ENCODE measurements at regions not wholly inside any gene's neighbourhood (a gene's known extent, or its start where the extent isn't known, plus 50 kb on each side); places are given as distances from the start of the nearest gene placed in this dataset.
"Not testable (repeated sequence)": the region's sequence is repeated elsewhere in the genome, so short reads cannot be mapped to it uniquely, and the experiment has no call there.

DNA sequence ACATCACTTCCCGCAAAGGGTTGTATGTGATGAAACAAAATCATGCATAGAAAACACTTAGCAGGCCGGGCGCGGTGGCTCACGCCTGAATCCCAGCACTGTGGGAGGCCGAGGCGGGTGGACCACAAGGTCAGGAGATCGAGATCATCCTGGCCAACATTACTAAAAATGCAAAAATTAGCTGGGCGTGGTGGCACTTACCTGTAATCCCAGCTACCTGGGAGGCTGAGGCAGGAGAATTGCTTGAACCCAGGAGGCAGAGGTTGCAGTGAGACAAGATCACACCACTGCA lies 265.9 kb downstream of the FAM43A start:
- not testable (repeated sequence) for DNase-seq

DNA sequence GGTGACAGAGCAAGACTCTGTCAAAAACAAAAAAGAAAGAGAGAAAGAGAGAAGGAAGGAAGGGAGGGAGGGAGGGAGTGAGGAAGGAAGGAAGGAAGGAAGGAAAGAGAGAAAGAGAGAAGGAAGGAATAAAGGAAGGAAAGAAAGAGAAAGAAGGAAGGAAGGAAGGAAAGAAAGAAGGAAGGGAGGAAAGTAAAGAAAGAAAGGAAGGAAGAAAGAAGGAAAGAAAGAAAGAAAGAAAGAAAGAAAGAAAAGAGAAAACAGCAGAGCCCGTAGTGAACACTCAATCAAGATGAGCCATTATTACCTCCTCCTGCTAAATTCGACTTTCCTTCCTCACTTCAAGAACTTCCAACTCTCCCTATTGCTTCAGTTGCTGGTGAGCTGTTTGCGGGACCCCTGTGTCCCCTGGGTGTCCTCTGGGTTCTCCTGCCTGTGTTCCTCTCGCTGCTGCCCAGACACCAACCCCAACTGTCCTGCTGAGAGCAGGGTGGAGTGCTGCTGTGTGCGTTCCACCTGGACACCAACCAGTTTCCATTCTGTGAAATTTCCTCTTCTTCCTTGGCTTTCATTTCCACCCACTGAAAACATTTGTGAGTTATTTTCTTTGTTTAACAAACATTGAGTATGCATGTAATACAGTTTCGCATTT lies 266.4 kb downstream of the FAM43A start:
- no peak for DNase-seq

DNA sequence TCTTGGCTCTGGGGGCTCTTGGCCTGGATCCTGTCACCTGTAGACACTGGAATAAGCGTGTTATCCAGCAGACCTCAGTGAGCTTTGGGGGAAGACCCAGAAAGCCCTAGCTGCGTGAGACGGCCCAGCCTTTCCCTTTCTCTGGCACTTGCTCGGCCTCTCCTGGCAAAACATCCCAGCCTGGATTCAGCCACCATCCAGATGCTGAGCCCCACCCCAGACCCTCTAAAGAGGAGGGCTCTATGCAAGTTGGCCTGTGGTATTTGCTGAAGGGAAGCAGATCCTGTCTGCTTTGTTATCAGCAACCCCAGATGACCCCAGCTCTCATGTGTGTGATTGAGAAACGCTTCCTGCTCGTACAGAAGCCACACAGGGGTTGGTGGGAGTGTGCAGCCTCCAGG lies 267.2 kb downstream of the FAM43A start:
- DNase-seq: no peak

DNA sequence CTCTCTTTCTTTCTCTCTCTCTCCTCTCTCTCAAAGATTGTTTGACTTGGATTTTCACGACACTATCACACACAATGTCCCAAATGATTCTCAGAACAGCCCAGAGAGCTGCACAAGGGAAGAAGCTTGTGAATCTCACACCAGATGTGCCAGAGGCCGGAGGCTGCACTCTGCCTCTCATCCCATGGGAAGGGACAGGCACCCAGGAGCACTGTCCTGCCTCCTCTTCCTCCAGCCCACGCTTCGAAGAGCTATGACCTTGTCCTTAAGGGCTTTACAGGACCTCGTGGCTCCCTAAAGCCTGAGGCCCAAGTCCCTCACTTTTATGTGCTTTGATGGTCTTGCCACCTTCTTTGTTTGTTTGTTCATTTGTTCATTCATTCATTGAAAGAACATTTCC lies 267.6 kb downstream of the FAM43A start:
- no peak for DNase-seq

DNA sequence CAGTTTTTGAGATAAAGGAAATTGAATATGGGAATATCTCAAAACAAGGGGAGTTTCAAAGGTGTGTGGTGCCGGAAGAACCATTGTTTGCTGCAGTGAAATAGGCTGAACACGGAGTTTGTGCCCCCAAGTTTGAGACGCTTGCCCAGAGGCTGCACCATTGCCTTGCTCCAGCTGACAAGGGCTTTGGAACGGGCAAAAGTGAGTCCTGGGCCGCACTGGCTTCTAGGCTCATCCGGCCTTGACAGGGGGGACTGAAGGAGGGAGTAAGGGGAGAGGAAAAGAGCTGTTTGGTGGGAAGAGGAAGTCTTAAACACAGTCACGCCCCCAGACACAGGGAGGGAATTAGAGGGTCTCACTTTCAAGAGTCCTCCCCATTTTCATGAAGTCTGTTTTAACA lies 269.9 kb downstream of the FAM43A start:
- DNase-seq: no peak

DNA sequence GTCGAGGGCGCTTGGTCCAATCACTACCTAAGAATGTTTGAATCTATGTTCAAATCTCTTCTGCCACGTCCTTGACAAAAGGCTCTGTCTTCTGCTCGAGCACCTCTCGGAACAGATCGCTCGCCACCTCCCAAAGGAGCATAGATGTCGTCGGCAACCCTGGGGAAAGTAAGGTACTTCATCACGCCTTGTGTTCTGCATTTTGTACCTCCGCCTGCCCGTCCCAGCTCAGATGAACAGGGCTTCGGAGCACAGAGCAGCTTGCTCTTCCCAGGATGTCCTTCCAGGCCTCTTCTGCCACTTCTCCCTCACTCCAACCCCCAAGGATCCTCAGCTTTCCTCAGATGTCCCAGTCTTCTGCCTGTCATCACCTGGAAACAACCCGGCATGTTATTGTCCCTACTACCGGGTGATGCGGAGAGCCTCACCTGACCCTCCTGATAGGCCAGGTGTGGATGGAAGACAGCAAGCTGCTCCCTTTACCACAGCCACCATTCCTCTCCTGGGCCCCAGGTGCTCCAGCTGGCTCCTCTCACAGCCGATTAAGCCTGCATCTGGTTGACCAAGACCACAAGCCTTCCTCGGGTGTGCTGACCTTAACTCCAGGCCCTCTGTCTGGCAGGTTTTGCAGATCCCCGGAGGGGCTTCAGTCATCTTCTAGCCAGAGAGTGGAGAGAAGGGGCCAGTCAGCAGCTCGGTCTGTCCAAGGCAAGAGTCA lies 270.5 kb downstream of the FAM43A start:
- no peak for DNase-seq

DNA sequence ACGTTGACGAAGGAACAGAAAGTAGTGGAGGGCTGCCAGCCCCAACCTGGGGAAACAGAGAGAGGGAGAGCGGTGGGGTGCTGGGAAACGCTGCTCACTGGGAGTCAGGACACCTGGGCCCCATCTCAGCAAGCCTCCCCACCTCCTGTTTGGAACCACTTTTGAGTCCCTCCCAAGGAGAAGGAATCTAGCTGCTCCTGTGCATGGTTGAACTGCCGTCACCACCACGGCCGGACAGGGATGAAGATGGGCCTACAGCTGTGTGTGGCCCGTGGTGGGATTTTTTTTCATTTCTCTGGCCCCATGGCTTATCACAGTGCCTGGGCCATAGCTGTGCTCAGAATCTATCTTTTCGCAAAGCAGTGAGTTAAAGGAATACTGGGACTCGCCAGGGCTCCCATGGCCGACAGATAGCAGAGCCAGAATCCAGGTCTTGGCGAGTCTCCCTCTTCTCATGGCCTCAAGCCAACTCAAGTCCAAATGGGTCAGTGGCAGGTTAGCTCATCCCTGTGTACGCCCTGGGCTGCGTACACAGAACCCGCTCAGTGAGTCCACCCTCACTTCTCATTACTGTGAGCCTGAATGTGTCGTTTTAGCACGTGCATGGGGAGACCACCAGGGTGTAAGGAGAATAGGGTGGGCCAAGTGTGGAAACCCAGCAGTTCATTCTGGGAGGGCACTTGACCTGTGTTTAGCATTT lies 271.2 kb downstream of the FAM43A start:
- no peak for DNase-seq

DNA sequence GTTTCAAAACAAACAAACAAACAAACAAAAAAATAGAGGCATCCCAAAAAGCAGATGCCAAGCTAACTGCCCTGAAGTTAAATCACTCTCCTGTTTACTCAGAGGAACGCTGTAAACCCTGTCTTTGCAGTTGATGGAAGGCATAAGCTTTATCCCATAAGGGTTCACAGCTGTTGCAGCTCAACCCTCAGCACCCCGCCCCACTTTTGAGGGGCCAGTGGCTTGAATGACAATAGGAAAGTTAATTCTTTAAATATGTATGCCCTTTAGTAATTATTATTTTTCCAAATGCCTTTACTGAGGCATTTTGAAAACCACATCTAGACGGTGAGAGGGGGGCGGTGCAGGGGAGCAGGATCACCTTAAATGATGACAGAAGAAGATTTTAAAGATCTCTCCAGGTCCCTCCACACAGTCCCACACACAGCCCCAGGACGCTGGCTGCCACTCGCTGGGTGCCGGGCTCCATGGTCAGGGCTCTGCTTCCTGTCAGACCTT lies 272.1 kb downstream of the FAM43A start:
- no peak for DNase-seq

DNA sequence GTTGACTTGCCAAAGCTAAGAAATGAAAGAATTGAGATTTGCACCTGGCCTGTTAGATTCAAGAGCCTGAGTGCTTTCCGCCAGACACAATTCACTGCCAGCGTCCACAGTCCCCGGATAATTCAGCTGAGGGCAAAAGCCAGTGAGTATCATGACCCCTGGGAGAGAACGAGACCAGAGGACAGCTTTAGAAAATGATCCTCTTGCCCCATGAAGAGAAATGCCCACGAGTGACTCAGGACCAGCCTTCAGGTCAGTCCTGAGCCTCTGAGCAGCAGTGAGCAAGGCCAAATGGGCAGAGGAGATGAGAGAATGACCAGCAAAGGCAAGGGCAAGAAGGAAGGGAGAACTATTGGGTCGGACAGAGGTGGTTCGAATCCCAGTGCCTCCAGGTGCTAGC lies 273.5 kb downstream of the FAM43A start:
- DNase-seq: no peak

DNA sequence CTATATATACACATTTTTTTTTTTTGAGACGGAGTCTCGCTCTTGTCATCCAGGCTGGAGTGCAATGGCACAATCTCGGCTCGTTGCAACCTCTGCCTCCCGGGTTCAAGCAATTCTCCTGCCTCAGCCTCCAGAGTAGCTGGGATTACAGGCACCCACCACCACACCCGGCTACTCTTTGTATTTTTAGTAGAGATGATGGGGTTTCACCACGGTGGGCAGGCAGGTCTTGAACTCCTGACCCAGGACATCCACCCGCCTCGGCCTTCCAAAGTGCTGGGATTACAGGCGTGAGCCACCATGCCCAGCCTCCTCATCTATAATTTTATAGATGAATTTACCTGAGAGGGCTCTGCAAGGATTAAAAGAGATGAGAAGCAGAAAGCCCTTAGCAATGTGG lies 274.0 kb downstream of the FAM43A start:
- DNase-seq: not testable (repeated sequence)

DNA sequence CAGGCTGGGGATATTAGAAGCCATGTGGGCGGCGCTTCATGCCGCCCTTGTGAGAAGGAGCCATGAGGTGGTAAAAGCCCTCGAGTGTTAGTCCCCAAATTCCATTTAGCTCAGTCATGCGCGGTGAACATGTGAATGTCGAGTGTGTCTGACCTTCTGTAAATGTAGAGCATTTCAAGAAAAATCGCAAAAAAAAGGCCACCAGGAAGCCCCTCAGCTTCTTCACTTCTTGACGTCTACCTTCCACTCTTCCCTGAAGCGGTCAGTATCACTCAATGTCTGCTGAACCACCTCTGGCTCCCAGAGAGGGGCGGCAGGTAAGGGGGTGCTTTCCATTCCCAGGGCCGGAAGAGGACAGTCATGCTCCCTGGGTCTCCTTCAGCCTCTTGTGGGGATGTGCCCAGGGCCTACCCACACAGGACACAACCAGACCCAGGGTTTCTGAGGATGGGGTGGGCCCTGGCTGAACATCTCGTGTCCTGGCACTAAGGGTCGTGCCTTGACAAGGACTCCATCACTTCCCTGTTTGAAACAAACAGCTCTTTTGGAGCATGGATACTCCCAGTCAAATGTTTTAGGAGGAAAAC lies 274.9 kb downstream of the FAM43A start:
- no peak for DNase-seq

DNA sequence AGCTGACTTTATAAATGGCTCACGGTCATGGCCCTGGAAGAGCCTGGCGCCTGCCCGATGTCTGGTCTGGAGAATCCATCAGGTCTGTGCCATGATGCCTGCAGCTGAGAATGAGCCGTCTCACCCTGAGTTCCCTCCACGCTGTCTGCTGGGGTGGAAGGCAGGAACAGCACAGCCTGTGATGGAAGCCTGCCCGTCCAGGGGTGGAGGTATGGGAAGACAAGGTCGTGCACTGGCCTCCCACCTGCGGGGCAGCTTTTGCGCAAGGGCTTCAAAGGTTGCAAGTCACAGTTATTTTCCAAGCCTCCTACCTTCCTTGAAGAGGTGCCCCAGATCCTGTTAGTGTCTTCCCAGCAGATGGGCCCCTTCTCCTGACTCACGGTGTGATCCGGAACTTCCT lies 275.5 kb downstream of the FAM43A start:
- no peak for DNase-seq

DNA sequence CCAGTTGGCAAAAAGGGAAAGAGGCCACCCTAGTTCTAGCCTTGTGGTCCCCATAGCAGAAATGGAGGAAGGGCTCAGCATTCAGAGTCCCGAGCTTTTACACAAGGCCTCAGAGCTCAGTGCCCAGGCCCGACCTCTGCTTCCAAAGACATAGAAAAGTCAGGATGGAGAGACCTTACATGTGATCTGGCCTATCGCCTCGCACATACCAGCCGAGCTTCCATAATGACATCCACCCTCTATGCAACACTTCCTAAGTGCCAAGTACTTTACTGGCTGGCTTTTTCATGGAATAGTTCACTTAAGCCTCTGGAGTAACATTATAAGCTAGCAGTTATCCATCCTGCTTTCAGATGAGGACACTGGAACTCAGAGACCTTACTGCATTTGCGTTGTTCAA lies 275.9 kb downstream of the FAM43A start:
- no peak for DNase-seq

DNA sequence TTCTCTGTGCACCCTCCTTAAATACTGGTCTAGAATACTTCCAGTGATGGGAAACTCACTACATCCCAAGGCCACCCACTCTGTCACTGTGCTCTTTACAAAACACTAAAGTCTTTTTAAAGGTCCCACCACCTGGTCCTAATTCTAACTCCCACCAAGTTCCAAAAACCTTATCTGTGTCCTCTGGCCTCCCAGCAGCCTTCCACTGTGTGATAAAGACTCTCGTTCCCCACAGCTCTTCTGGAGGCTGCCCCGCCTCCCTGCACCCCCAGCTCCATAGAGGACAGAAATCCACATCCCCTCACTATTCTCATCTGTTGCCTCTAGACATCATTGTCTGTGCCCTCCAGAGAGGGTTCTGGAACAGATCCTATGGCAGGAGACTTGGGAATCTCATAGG lies 276.4 kb downstream of the FAM43A start:
- DNase-seq: no peak

DNA sequence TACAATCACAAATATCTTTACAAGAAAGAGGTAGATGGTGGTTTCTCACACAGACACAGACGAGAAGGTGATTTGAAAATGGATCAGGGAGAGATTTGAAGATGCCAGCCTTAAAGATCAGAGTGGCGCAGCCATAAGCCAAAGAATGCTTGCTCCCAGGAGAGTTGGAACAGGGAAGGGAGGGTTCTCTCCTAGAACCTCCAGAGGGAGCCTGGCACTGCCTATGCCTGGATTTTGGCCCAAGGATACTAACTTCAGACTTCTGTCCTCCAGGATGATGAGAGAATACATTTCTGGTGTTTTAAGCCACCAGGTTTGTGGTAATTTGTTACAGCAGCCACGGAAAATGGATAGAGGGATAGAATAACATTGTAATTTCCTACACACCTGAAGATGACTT lies 279.1 kb downstream of the FAM43A start:
- DNase-seq: no peak

DNA sequence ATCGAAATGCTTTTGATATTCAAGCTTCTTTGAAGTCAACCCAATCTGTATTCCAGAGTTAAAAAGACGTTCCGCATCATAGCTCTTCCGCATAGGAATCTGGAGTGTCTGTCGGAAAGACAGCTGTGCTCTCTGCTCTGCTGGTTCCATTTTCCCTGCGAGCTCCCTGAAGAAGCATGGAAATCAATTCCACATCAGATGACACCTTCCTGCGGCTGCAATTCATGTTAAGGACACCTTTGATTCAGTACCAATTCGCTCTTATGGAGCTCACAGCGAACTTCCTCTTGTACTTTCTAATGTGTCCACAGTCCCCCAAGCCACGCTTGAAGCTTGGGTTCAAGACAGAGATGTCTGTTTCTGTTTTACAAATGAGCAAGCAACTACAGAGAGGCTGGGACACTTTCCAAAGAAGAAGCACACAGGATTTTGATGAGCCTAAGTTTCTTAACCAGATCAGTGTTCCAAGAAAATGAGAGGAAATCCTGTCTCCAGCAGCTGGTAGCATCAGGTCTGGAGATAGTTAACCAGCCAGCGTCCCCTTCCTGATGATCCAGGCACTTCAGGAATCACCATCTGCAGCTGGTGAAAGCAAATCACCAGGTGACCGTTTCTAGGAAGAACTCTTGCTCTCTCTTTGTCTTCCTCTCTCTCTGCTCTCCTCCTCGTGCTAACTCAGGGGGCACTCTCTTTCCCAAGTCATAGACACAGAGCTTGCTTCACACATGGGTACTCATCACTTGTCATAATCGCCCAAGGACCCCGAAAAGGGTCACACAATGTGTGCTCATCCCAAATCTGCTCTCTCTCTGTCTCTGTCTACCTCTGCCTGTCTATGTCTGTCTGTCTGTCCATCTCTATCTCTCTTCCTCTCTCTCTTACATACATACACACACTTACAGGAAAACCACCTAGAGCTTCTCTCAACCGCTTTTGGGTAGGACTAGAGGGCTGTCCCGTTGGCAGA lies 281.8 kb downstream of the FAM43A start:
- no peak for DNase-seq

DNA sequence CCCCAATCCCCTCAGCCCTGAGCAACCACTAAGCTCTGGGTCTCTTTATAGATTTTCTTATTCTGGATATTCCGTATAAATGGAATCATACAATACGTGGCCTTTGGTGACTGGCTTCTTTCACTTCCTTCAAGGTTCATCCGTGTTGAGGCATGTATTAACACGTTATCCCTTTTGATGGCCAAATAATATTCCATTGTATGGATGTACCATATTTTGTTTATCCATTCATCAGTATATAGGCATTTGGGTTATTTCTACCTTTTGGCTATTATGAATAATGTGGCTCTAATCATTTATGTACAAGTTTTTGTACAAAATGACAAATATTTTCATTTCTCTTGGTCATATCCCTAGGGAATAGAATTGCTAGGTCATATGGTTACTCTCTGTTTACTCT lies 284.4 kb downstream of the FAM43A start:
- DNase-seq: no peak

DNA sequence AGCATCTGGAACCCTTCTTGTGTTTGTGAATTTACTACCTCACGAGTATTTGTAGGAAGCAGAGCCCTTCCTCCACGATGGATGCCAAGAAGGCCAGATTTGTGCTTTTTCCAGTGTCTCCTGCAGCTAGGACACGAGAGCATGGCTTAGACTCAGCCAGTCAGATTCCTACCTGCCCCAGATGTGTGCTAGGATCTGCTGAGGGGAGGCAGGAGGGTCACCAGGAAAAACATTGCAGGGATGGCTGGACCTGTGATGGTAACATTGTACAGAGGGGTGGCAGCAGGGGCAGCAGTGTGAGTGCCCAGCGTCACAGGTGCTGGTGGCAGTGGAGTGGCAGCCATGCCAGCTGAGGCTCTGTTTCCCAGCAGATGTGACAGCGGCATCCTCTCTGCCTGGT lies 285.3 kb downstream of the FAM43A start:
- no peak for DNase-seq

DNA sequence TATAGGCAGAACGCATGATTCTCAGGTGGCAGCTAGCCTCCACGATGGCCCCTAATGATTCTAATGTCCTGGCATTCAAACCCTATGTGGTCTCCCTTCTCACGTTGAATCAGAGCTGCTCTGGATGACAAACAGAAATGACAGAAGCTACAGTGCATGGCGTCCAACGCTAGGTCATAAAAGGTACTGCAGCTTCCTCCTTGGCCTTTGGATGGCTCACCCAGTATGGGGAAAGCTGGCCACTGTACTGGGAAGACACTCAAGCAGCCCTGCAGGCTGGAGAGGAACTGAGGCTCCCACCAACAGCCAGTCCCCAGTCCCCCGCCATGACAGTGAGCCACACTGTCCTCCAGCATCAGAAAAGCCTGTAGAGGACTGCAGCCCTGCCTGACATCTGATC lies 286.3 kb downstream of the FAM43A start:
- no peak for DNase-seq

DNA sequence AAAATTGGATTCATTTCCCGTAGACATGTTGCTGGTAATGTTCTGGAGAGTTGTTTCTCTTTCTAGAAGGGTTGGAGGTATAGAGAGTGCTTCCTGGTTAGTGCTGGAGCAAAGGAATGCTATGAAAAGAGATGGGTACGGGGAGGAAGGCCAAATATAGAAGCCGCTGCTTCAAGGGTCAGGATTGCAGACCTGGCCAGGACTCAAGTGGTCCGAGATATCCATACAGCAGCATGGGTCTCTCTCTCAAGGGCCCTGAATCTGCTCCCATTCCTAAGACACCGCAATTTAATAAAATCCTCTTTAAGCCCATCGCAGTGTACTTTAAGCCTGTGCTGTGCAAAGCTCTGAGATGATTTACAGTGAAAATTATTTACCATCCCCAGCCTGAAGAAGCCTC lies 287.0 kb downstream of the FAM43A start:
- no peak for DNase-seq

DNA sequence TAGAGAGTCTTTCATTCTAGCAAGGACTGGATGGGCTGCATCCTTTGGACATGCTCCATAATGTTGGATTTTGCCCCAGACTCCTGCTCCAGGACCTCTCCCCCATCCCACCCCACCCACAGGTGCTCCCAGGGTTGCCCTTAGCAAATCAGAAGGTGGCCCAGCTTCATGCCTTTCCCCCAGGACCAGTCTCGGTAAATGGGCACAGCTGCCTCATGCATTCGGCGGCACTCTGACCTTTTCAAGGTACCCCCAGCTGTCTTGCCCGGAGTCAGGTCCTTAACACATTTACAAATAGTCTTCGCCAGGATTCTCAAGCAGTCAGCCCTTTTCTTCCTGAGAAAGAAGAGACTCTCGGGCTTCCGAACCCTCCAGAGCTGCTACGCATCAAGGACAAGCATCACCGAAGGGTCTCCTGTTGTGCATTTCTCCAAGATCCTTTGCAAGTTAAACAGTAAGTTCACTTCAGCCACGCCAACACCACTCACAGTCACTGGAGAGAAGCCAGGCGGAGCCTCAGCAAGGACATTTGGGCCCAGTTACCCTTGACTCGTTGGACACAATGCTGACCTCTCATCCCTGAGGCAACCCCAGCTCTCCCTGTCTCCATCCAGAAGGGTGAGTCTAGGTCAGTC lies 287.8 kb downstream of the FAM43A start:
- no peak for DNase-seq

DNA sequence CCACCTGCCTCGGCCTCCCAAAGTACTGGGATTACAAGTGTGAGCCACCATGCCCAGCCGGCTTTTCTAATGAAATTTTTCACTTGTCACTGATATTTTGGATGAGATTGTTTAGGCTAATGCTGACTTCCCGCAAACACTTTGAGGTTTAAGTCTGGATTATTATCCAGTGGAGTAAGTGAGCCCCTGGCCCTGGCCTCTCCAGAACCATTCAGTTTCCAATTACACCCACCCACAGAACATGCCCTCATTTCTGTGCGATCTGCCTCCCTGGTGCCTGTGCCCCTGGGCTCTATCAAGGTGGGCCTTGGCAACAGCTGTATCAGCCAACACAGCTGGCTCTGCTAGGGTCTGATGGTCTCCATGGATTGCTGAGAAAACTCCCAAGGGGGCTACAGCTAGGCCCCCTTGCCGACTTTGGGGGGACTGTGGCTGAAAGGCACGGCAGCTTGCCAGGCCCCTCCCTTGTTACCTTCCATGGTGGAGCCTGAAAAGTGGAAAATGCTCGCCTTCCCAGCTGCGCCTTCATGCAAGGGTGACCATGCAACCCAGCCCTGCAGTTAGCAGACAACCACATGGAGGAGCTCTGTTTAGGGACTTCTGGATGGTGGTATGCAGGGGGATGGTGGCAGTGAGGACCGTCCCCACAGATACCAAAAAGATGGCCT lies 288.9 kb downstream of the FAM43A start:
- no peak for DNase-seq
